ENCODE measurements at regions not wholly inside any gene's neighbourhood (a gene's known extent, or its start where the extent isn't known, plus 50 kb on each side); places are given as distances from the start of the nearest gene placed in this dataset.

- no peak for DNase-seq (ENCODE audit: low read depth in 2 of 2, low spot score in 1 of 2)
Observed at GRCh38 chr21:39105836-39106235, 77.4 kb downstream of the PSMG1 start.

GRCh38 chr21:39105341-39105765 lies 77.9 kb downstream of the PSMG1 start:
- no peak for DNase-seq (ENCODE audit: low read depth in 2 of 2, low spot score in 1 of 2)

GRCh38 chr21:39104911-39105310 lies 78.3 kb downstream of the PSMG1 start:
- DNase-seq (ENCODE audit: low read depth in 2 of 2, low spot score in 1 of 2): no peak

GRCh38 chr21:39103689-39104088 lies 79.6 kb downstream of the PSMG1 start:
- DNase-seq (ENCODE audit: low read depth in 2 of 2, low spot score in 1 of 2): no peak

GRCh38 chr21:39099859-39100258 lies 83.4 kb downstream of the PSMG1 start:
- no peak for DNase-seq (ENCODE audit: low read depth in 2 of 2, low spot score in 1 of 2)

GRCh38 chr21:39098696-39099200 lies 84.5 kb downstream of the PSMG1 start:
- DNase-seq (ENCODE audit: low read depth in 2 of 2, low spot score in 1 of 2): no peak

GRCh38 chr21:39097981-39098380 lies 85.3 kb downstream of the PSMG1 start:
- DNase-seq (ENCODE audit: low read depth in 2 of 2, low spot score in 1 of 2): no peak

GRCh38 chr21:39097335-39097861 lies 85.9 kb downstream of the PSMG1 start:
- DNase-seq (ENCODE audit: low read depth in 2 of 2, low spot score in 1 of 2): no peak

- DNase-seq (ENCODE audit: low read depth in 2 of 2, low spot score in 1 of 2): no peak
Observed at GRCh38 chr21:39096754-39097153, 86.5 kb downstream of the PSMG1 start.

GRCh38 chr21:39095681-39096080 lies 87.6 kb downstream of the PSMG1 start:
- DNase-seq (ENCODE audit: low read depth in 2 of 2, low spot score in 1 of 2): no peak

GRCh38 chr21:39094847-39095579 lies 88.2 kb downstream of the PSMG1 start:
- DNase-seq (ENCODE audit: low read depth in 2 of 2, low spot score in 1 of 2): no peak

GRCh38 chr21:39094087-39094780 lies 89.0 kb downstream of the PSMG1 start:
- DNase-seq (ENCODE audit: low read depth in 2 of 2, low spot score in 1 of 2): no peak

GRCh38 chr21:39093526-39093925 lies 89.7 kb downstream of the PSMG1 start:
- no peak for DNase-seq (ENCODE audit: low read depth in 2 of 2, low spot score in 1 of 2)

GRCh38 chr21:39088831-39089380 lies 94.3 kb downstream of the PSMG1 start:
- DNase-seq (ENCODE audit: low read depth in 2 of 2, low spot score in 1 of 2): no peak

- no peak for DNase-seq (ENCODE audit: low read depth in 2 of 2, low spot score in 1 of 2)
Observed at GRCh38 chr21:39088031-39088370, 95.2 kb downstream of the PSMG1 start.

- no peak for DNase-seq (ENCODE audit: low read depth in 2 of 2, low spot score in 1 of 2)
Observed at GRCh38 chr21:39087238-39088030, 95.8 kb downstream of the PSMG1 start.

- DNase-seq (ENCODE audit: low read depth in 2 of 2, low spot score in 1 of 2): no peak
Observed at GRCh38 chr21:39086547-39086946, 96.7 kb downstream of the PSMG1 start.

- no peak for DNase-seq (ENCODE audit: low read depth in 2 of 2, low spot score in 1 of 2)
Observed at GRCh38 chr21:39085843-39086405, 97.3 kb downstream of the PSMG1 start.

GRCh38 chr21:39084979-39085729 lies 98.1 kb downstream of the PSMG1 start:
- no peak for DNase-seq (ENCODE audit: low read depth in 2 of 2, low spot score in 1 of 2)

GRCh38 chr21:39084073-39084472 lies 99.2 kb downstream of the PSMG1 start:
- no peak for DNase-seq (ENCODE audit: low read depth in 2 of 2, low spot score in 1 of 2)

Data from stimulated activated CD8-positive, alpha-beta memory T cell treated with anti-CD3 and anti-CD28 coated beads, Interleukin-4, amount 100 ng/mL, for 4 hours (primary cell).